Liver (tissue), 8 donors: ENCODE measurements at regions not wholly inside any gene's neighbourhood (a gene's known extent, or its start where the extent isn't known, plus 50 kb on each side); places are given as distances from the start of the nearest gene placed in this dataset.

Experiments
- DNase-seq: peaks from one replicate; pipeline ENCODE4 v3.0.0-alpha.2; 2017; ENCODE audit warnings: low spot score
- H3K27ac ChIP-seq, 2 donors: one replicate each; pipeline ENCODE4 v1.7.0; 2013; ENCODE audit warnings: inconsistent platforms in 2 of 2, low read length in 2 of 2, control low read depth in 1 of 2, low read depth in 1 of 2, mild to moderate bottlenecking in 1 of 2
- H3K27me3 ChIP-seq, 4 donors: one replicate each; pipeline versions ENCODE4 v1.6.1 to v1.7.0; 2013; ENCODE audit warnings: low read length in 3 of 4, inconsistent platforms in 1 of 4, mild to moderate bottlenecking in 1 of 4, moderate library complexity in 1 of 4; ENCODE audit not compliant: control insufficient read depth in 4 of 4, insufficient read depth in 4 of 4
- H3K36me3 ChIP-seq, 4 donors: one replicate each; pipeline versions ENCODE4 v1.6.1 to v1.7.0; 2013; ENCODE audit warnings: low read length in 3 of 4, mild to moderate bottlenecking in 3 of 4, low read depth in 1 of 4, moderate library complexity in 1 of 4; ENCODE audit not compliant: control insufficient read depth in 4 of 4, insufficient read depth in 3 of 4
- H3K4me1 ChIP-seq, 4 donors: one replicate each; pipeline versions ENCODE4 v1.6.1 to v1.7.0; 2013; ENCODE audit warnings: low read length in 3 of 4, mild to moderate bottlenecking in 3 of 4, moderate library complexity in 1 of 4; ENCODE audit not compliant: control insufficient read depth in 4 of 4, insufficient read depth in 4 of 4
- H3K4me3 ChIP-seq, 3 donors: one replicate each; pipeline versions ENCODE4 v1.6.1 to v1.7.0; 2013; ENCODE audit warnings: low read length in 3 of 3, control low read depth in 1 of 3, low read depth in 1 of 3, mild to moderate bottlenecking in 1 of 3
- H3K9ac ChIP-seq, 2 donors: one replicate each; pipeline ENCODE4 v1.7.0; 2013; ENCODE audit warnings: low read length in 2 of 2, mild to moderate bottlenecking in 2 of 2, moderate library complexity in 2 of 2, control low read depth in 1 of 2, low read depth in 1 of 2
- H3K9me3 ChIP-seq, 4 donors: one replicate each; pipeline versions ENCODE4 v1.6.1 to v1.7.0; 2013; ENCODE audit warnings: low read length in 3 of 4; ENCODE audit not compliant: control insufficient read depth in 4 of 4
- EGR1 ChIP-seq, 2 donors: IDR thresholded peaks; 2 replicates each; pipeline ENCODE4 v1.6.1; 2016 to 2018; ENCODE audit warnings: antibody characterized with exemption in 2 of 2, low read depth in 2 of 2
- FOXA1 ChIP-seq: IDR thresholded peaks from 2 replicates; pipeline ENCODE4 v1.6.1; 2016; ENCODE audit warnings: antibody characterized with exemption
- FOXA2 ChIP-seq: IDR thresholded peaks from 2 replicates; pipeline ENCODE4 v1.6.1; 2016; ENCODE audit warnings: antibody characterized with exemption
- GABPA ChIP-seq, 2 donors: IDR thresholded peaks in 1 of 2; conservative IDR thresholded peaks in 1 of 2; 2 replicates each; pipeline ENCODE4 v1.6.1; 2016; ENCODE audit warnings: antibody characterized with exemption in 2 of 2, mild to moderate bottlenecking in 1 of 2, moderate library complexity in 1 of 2
- HNF4A ChIP-seq, 2 donors: conservative IDR thresholded peaks; 2 replicates each; pipeline ENCODE4 v1.6.1; 2016; ENCODE audit warnings: antibody characterized with exemption in 2 of 2, mild to moderate bottlenecking in 2 of 2
- NR2F2 ChIP-seq: IDR thresholded peaks from 2 replicates; pipeline ENCODE4 v1.6.1; 2016; ENCODE audit warnings: antibody characterized with exemption
- RXRA ChIP-seq, 2 donors: IDR thresholded peaks; 2 replicates each; pipeline ENCODE4 v1.6.1; 2017 to 2018; ENCODE audit warnings: antibody characterized with exemption in 2 of 2, mild to moderate bottlenecking in 1 of 2
- SP1 ChIP-seq: IDR thresholded peaks from 2 replicates; pipeline ENCODE4 v1.6.1; 2018; ENCODE audit warnings: antibody characterized with exemption, mild to moderate bottlenecking
- TAF1 ChIP-seq: conservative IDR thresholded peaks from 2 replicates; pipeline ENCODE4 v1.6.1; 2016; ENCODE audit warnings: antibody characterized with exemption, mild to moderate bottlenecking
- YY1 ChIP-seq: IDR thresholded peaks from 2 replicates; pipeline ENCODE4 v1.6.1; 2016; ENCODE audit warnings: antibody characterized with exemption, mild to moderate bottlenecking
- WGBS: extraction: QIAGEN DNeasy Blood & Tissue Kit; methylation state at CpG from one replicate; pipeline ENCODE4 v1.1.7; 2013; 5-methylcytosine and 5-hydroxymethylcytosine counted together
- TF ChIP-seq, protein P1 (sequence below): IDR thresholded peaks from 2 replicates; pipeline ENCODE4 v1.6.1; 2016; ENCODE audit warnings: antibody characterized with exemption, mild to moderate bottlenecking
- TF ChIP-seq, protein P2 (sequence below): IDR thresholded peaks from 2 replicates; pipeline ENCODE4 v1.6.1; 2016; ENCODE audit warnings: antibody characterized with exemption
- TF ChIP-seq, protein P3 (sequence below): IDR thresholded peaks from 2 replicates; pipeline ENCODE4 v1.6.1; 2016; ENCODE audit warnings: antibody characterized with exemption
- TF ChIP-seq, protein P4 (sequence below): fragments of 150-350 bp; IDR thresholded peaks from 2 replicates; pipeline ENCODE4 v1.5.1; 2017; ENCODE audit warnings: improper control_type of control experiment, low read depth, low read length; ENCODE audit not compliant: missing input control
- donor health status: healthy.
- donor health status: healthy.
- donor health status: healthy.
- donor health status: healthy.
- donor health status: healthy.

DNA sequence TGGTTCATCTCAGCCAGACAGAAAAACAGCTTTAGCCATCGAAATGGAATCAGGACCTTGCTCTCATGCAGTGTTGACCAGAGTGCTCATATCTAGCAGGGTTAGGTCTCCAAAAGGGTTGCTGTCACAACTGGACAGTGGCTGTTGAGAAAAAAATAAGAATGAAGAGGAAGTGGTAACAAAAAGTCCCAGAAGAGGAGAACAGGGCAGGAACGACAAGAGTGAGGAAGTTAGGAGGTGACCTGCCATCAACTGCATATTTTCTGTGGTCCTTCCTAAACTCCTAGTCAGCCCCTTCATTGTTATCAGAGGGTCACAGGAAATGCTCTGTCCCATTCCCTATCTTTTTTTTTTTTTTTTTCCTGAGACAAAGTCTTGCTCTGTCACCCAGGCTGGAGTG, 188.1 kb upstream of the LINC00305 start:
- 63% methylated on average over 2 of the region's 2 CpGs for WGBS
- H3K4me3 ChIP-seq = no peak overlapping the region
- TF ChIP-seq NR2F2 = no peak
- no peak for TF ChIP-seq TAF1
- TF ChIP-seq, protein P1, sequence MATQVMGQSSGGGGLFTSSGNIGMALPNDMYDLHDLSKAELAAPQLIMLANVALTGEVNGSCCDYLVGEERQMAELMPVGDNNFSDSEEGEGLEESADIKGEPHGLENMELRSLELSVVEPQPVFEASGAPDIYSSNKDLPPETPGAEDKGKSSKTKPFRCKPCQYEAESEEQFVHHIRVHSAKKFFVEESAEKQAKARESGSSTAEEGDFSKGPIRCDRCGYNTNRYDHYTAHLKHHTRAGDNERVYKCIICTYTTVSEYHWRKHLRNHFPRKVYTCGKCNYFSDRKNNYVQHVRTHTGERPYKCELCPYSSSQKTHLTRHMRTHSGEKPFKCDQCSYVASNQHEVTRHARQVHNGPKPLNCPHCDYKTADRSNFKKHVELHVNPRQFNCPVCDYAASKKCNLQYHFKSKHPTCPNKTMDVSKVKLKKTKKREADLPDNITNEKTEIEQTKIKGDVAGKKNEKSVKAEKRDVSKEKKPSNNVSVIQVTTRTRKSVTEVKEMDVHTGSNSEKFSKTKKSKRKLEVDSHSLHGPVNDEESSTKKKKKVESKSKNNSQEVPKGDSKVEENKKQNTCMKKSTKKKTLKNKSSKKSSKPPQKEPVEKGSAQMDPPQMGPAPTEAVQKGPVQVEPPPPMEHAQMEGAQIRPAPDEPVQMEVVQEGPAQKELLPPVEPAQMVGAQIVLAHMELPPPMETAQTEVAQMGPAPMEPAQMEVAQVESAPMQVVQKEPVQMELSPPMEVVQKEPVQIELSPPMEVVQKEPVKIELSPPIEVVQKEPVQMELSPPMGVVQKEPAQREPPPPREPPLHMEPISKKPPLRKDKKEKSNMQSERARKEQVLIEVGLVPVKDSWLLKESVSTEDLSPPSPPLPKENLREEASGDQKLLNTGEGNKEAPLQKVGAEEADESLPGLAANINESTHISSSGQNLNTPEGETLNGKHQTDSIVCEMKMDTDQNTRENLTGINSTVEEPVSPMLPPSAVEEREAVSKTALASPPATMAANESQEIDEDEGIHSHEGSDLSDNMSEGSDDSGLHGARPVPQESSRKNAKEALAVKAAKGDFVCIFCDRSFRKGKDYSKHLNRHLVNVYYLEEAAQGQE = no peak
- TF ChIP-seq YY1 = no peak
- TF ChIP-seq, protein P2, sequence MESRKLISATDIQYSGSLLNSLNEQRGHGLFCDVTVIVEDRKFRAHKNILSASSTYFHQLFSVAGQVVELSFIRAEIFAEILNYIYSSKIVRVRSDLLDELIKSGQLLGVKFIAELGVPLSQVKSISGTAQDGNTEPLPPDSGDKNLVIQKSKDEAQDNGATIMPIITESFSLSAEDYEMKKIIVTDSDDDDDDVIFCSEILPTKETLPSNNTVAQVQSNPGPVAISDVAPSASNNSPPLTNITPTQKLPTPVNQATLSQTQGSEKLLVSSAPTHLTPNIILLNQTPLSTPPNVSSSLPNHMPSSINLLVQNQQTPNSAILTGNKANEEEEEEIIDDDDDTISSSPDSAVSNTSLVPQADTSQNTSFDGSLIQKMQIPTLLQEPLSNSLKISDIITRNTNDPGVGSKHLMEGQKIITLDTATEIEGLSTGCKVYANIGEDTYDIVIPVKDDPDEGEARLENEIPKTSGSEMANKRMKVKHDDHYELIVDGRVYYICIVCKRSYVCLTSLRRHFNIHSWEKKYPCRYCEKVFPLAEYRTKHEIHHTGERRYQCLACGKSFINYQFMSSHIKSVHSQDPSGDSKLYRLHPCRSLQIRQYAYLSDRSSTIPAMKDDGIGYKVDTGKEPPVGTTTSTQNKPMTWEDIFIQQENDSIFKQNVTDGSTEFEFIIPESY = no peak
- no peak for TF ChIP-seq EGR1 (IDR thresholded peaks at IDR 0.05; ENCODE audit: low read depth in 2 of 2)
- TF ChIP-seq RXRA (IDR thresholded peaks at IDR 0.05) = no peak
- no peak for TF ChIP-seq SP1
- no peak overlapping the region for H3K9ac ChIP-seq
- H3K9me3 ChIP-seq = no peaks in the 10 kb centered on the region
- no peaks in the 10 kb centered on the region for H3K36me3 ChIP-seq
- H3K27me3 ChIP-seq = no peaks in the 10 kb centered on the region
- no peak for DNase-seq
- H3K4me1 ChIP-seq = peaks cover 2 to 9% (median 7%) of the 10 kb centered on the region in 4 donors
- H3K27ac ChIP-seq = no peak overlapping the region

- Histone ChIP-seq H3K9me3 (no peaks in the 10 kb centered on the region), H3K4me3 (no peak overlapping the region), H3K4me1 (peaks cover 2 to 13% (median 7%) of the 10 kb centered on the region in 4 donors), H3K27ac (no peak overlapping the region), H3K9ac (no peak overlapping the region), H3K27me3 (no peaks in the 10 kb centered on the region), H3K36me3 (no peaks in the 10 kb centered on the region)
- TF ChIP-seq, protein P1 = no peak
- TF ChIP-seq, protein P2 = no peak
- TF ChIP-seq EGR1 (IDR thresholded peaks at IDR 0.05; ENCODE audit: low read depth in 2 of 2) (no peak), TAF1 (no peak), FOXA2 (no peak), GABPA (IDR thresholded peaks at IDR 0.05 in 1 of 2, conservative IDR thresholded peaks at IDR 0.05 in 1 of 2) (no peak), RXRA (IDR thresholded peaks at IDR 0.05) (no peak), HNF4A (conservative IDR thresholded peaks at IDR 0.05) (no peak), FOXA1 (no peak)
- TF ChIP-seq, protein P3, sequence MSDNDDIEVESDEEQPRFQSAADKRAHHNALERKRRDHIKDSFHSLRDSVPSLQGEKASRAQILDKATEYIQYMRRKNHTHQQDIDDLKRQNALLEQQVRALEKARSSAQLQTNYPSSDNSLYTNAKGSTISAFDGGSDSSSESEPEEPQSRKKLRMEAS = no peak
- TF ChIP-seq, protein P4, sequence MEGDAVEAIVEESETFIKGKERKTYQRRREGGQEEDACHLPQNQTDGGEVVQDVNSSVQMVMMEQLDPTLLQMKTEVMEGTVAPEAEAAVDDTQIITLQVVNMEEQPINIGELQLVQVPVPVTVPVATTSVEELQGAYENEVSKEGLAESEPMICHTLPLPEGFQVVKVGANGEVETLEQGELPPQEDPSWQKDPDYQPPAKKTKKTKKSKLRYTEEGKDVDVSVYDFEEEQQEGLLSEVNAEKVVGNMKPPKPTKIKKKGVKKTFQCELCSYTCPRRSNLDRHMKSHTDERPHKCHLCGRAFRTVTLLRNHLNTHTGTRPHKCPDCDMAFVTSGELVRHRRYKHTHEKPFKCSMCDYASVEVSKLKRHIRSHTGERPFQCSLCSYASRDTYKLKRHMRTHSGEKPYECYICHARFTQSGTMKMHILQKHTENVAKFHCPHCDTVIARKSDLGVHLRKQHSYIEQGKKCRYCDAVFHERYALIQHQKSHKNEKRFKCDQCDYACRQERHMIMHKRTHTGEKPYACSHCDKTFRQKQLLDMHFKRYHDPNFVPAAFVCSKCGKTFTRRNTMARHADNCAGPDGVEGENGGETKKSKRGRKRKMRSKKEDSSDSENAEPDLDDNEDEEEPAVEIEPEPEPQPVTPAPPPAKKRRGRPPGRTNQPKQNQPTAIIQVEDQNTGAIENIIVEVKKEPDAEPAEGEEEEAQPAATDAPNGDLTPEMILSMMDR = no peak
- WGBS = 92% methylated on average over 2 of the region's 2 CpGs
- DNase-seq = no peak
Observed at GRCh38 chr18:64334748-64335147, 185.9 kb upstream of the LINC00305 start.
